ENCODE measurements at regions not wholly inside any gene's neighbourhood (a gene's known extent, or its start where the extent isn't known, plus 50 kb on each side); places are given as distances from the start of the nearest gene placed in this dataset.

- CTCF ChIA-PET: no interaction called here
- Mint-ChIP-seq H3K27ac (ENCODE audit: unreplicated experiment) (no peak overlapping the region), H3K9me3 (ENCODE audit: unreplicated experiment) (no peaks in the 10 kb centered on the region), H3K4me3 (ENCODE audit: unreplicated experiment) (no peak overlapping the region), H3K27me3 (ENCODE audit: insufficient read depth, unreplicated experiment) (no peaks in the 10 kb centered on the region), H3K4me1 (ENCODE audit: low read depth, unreplicated experiment) (no peaks in the 10 kb centered on the region), H3K36me3 (ENCODE audit: insufficient read depth, unreplicated experiment) (no peaks in the 10 kb centered on the region)
- H3K27me3 ChIP-seq (replicated peaks; ENCODE audit: control insufficient read depth, insufficient read depth, low read length): no peaks in the 10 kb centered on the region
- BruUV-seq (replicated peaks): no TSS peak
- no peaks in the 10 kb centered on the region for H3K36me3 ChIP-seq (ENCODE audit: control insufficient read depth, insufficient read depth, low read length)
- intact Hi-C loops (cut with micrococcal nuclease; ENCODE audit: unreplicated experiment): no loop called here
- POLR2A ChIA-PET: interaction anchor here (0.6 kb wide), 1 partner anchor 119 kb away, joined by 3 read pairs; no protein-coding TSS in a partner anchor
- no peak for DNase-seq
- H3K4me3 ChIP-seq (ENCODE audit: low read depth, low read length): no peak overlapping the region
- H3K9me3 ChIP-seq: no peaks in the 10 kb centered on the region
- no peaks in the 10 kb centered on the region for H3K4me1 ChIP-seq
- TF ChIP-seq, protein P1, sequence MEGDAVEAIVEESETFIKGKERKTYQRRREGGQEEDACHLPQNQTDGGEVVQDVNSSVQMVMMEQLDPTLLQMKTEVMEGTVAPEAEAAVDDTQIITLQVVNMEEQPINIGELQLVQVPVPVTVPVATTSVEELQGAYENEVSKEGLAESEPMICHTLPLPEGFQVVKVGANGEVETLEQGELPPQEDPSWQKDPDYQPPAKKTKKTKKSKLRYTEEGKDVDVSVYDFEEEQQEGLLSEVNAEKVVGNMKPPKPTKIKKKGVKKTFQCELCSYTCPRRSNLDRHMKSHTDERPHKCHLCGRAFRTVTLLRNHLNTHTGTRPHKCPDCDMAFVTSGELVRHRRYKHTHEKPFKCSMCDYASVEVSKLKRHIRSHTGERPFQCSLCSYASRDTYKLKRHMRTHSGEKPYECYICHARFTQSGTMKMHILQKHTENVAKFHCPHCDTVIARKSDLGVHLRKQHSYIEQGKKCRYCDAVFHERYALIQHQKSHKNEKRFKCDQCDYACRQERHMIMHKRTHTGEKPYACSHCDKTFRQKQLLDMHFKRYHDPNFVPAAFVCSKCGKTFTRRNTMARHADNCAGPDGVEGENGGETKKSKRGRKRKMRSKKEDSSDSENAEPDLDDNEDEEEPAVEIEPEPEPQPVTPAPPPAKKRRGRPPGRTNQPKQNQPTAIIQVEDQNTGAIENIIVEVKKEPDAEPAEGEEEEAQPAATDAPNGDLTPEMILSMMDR (IDR thresholded peaks at IDR 0.05; ENCODE audit: insufficient read depth in 1 of 2, low read depth in 1 of 2, low read length in 1 of 2, severe bottlenecking in 1 of 2, unreplicated experiment in 1 of 2): no peak
Observed at GRCh38 chr14:82359201-82359600, 825.5 kb upstream of the SEL1L start.

GRCh38 chr14:82362452-82362851, 828.8 kb upstream of the SEL1L start:
- no peaks in the 10 kb centered on the region for H3K4me1 ChIP-seq
- Mint-ChIP-seq H3K36me3 (ENCODE audit: insufficient read depth, unreplicated experiment) (no peaks in the 10 kb centered on the region), H3K9me3 (ENCODE audit: unreplicated experiment) (no peaks in the 10 kb centered on the region), H3K4me1 (ENCODE audit: low read depth, unreplicated experiment) (no peaks in the 10 kb centered on the region), H3K27ac (ENCODE audit: unreplicated experiment) (no peak overlapping the region), H3K27me3 (ENCODE audit: insufficient read depth, unreplicated experiment) (no peaks in the 10 kb centered on the region), H3K4me3 (ENCODE audit: unreplicated experiment) (no peak overlapping the region)
- H3K36me3 ChIP-seq (ENCODE audit: control insufficient read depth, insufficient read depth, low read length): no peaks in the 10 kb centered on the region
- no peaks in the 10 kb centered on the region for H3K27me3 ChIP-seq (replicated peaks; ENCODE audit: control insufficient read depth, insufficient read depth, low read length)
- no peaks in the 10 kb centered on the region for H3K9me3 ChIP-seq
- DNase-seq: no peak
- H3K4me3 ChIP-seq (ENCODE audit: low read depth, low read length): no peak overlapping the region
- CTCF ChIA-PET: no interaction called here
- TF ChIP-seq, protein P1 (IDR thresholded peaks at IDR 0.05; ENCODE audit: insufficient read depth in 1 of 2, low read depth in 1 of 2, low read length in 1 of 2, severe bottlenecking in 1 of 2, unreplicated experiment in 1 of 2): no peak
- POLR2A ChIA-PET: no interaction called here
- intact Hi-C loops (cut with micrococcal nuclease; ENCODE audit: unreplicated experiment): no loop called here
- BruUV-seq (replicated peaks): no TSS peak

- H3K4me1 Mint-ChIP-seq (ENCODE audit: low read depth, unreplicated experiment): no peaks in the 10 kb centered on the region
- Histone ChIP-seq H3K4me1 (no peaks in the 10 kb centered on the region), H3K4me3 (ENCODE audit: low read depth, low read length) (no peak overlapping the region), H3K36me3 (ENCODE audit: control insufficient read depth, insufficient read depth, low read length) (no peaks in the 10 kb centered on the region), H3K9me3 (no peaks in the 10 kb centered on the region), H3K27me3 (replicated peaks; ENCODE audit: control insufficient read depth, insufficient read depth, low read length) (no peaks in the 10 kb centered on the region)
- H3K4me3 Mint-ChIP-seq (ENCODE audit: unreplicated experiment): no peak overlapping the region
- ChIA-PET POLR2A (no interaction called here), CTCF (no interaction called here)
- TF ChIP-seq, protein P1 (IDR thresholded peaks at IDR 0.05; ENCODE audit: insufficient read depth in 1 of 2, low read depth in 1 of 2, low read length in 1 of 2, severe bottlenecking in 1 of 2, unreplicated experiment in 1 of 2): no peak
- intact Hi-C loops (cut with micrococcal nuclease; ENCODE audit: unreplicated experiment): loop anchor here (5.0 kb wide), 1 partner anchor 738 kb away; no protein-coding TSS in a partner anchor
- no peaks in the 10 kb centered on the region for H3K9me3 Mint-ChIP-seq (ENCODE audit: unreplicated experiment)
- no peak for DNase-seq
- no peaks in the 10 kb centered on the region for H3K27me3 Mint-ChIP-seq (ENCODE audit: insufficient read depth, unreplicated experiment)
- no peaks in the 10 kb centered on the region for H3K36me3 Mint-ChIP-seq (ENCODE audit: insufficient read depth, unreplicated experiment)
- BruUV-seq (replicated peaks): no TSS peak
- H3K27ac Mint-ChIP-seq (ENCODE audit: unreplicated experiment): no peak overlapping the region
Observed at GRCh38 chr14:82365471-82365870, 831.8 kb upstream of the SEL1L start.

Measured in Caco-2 (cell line).